CD4-positive, alpha-beta T cell treated with Interferon gamma for 1 hour (primary cell): ENCODE measurements at regions not wholly inside any gene's neighbourhood (a gene's known extent, or its start where the extent isn't known, plus 50 kb on each side); places are given as distances from the start of the nearest gene placed in this dataset.

ENCODE experiments used
- DNase-seq: peaks from one replicate; pipeline ENCODE4 v3.0.0-alpha.2; 2020

DNA sequence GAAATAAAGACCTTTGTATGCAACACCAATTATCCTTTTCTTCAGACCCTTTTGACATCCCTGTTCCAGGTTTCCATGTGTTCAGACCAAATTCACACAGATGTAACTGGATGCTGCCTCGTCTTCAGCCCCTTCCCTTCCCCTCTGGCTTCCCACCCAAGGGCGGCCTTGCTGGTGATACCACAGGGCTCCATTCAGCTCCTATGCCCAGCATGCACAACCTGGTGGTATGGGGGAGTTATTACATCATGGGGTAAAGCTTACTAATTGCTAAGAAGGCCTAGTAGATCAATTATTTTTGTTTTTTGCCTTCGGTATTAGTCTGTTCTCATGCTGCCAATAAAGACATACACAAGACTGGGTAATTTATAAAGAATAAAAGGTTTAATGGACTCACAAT lies 317.0 kb upstream of the CXXC4 start:
- no peak for DNase-seq

DNA sequence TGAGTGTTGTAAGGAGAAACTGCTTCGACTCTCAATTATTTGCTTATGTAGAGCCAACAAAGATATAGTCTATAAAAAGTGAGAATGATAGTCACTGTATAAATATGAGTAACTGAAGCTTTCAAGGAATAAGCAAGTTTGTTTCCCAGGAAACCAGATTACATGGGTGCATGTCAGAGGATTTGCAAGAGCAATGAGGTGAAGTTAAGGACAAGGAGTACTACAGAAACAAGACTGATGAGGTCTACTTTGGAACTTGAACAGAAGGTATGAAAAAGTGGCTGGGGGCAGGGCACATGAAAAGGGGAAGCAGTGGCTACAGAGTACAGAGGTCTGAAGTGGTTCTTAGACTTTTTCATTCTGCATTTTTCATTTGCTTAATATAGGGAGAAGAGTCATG lies 321.0 kb upstream of the CXXC4 start:
- DNase-seq, result no peak

- DNase-seq, result no peak
Measured at GRCh38 chr4:104818579-104818978, 323.9 kb upstream of the CXXC4 start.

- no peak for DNase-seq
Measured at GRCh38 chr4:104826171-104826570, 320.5 kb upstream of the TET2 start.

GRCh38 chr4:104829761-104830160 lies 316.9 kb upstream of the TET2 start:
- no peak for DNase-seq

GRCh38 chr4:104848597-104849225 lies 298.0 kb upstream of the TET2 start:
- no peak for DNase-seq

- DNase-seq, result no peak
Measured at GRCh38 chr4:104859601-104860237, 287.0 kb upstream of the TET2 start.

DNA sequence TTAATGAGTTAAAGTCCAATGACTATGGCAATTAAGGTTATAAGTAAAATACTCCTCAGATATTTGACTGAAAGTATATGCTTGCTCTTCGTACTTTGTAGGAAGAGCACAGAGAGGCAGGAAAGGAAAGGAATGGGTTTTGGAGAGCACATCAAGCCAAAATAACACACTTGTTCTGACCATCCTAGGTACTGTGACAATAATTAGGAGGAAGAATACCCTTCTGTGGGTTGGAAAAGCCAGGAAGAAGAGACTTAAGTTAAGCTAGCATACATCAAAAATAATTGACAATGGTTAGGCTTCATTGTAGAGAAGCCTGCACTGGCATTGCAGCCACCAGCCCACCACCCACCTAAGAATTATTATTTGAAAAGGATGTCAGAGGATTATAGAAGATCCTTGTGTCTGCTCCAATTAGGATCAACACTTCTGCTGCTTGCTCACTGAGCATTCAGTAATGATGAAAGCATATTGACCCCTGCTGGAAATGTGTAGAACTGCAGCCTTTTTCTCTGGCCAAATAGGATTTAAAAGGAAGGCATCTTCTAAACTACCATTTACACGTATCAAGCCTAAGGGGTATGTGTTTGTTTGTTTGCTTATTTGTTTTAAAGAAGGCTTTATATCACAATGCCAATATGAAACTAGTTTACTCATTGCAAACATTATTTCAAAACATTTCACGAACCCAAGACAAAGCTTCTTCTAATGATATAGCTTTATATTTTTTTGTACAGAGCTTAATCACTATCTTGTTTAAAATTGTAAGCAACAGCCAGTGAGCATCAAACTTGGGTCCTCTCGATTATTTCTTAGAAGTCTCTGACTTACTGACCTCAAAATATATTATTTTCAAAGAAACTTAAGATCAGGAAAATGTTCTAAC lies 286.2 kb upstream of the TET2 start:
- DNase-seq, result peak; percentile 4

DNA sequence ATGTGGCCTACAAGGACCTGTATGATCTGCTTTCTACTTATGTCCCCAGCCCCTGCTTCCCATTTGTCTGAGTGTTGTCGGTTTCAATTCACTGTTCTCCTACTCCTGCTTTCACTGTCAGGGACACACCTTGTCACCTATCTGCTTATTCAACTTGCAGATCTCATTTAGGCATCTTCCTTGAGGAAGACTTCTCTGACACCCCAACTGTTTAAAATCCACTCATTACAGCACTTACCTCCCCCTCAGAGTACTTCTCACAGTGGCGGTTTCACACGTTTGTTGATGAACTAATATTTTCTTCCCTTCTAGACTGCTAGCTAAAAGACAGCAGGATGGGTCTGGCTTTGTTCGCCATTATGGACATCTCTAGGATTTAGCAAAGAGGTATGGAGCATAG lies 279.9 kb upstream of the TET2 start:
- DNase-seq, result no peak

- no peak for DNase-seq
Measured at GRCh38 chr4:104868533-104868932, 278.1 kb upstream of the TET2 start.

- DNase-seq, result no peak
Measured at GRCh38 chr4:104868958-104869357, 277.7 kb upstream of the TET2 start.

- DNase-seq, result no peak
Measured at GRCh38 chr4:104869831-104870230, 276.8 kb upstream of the TET2 start.

DNA sequence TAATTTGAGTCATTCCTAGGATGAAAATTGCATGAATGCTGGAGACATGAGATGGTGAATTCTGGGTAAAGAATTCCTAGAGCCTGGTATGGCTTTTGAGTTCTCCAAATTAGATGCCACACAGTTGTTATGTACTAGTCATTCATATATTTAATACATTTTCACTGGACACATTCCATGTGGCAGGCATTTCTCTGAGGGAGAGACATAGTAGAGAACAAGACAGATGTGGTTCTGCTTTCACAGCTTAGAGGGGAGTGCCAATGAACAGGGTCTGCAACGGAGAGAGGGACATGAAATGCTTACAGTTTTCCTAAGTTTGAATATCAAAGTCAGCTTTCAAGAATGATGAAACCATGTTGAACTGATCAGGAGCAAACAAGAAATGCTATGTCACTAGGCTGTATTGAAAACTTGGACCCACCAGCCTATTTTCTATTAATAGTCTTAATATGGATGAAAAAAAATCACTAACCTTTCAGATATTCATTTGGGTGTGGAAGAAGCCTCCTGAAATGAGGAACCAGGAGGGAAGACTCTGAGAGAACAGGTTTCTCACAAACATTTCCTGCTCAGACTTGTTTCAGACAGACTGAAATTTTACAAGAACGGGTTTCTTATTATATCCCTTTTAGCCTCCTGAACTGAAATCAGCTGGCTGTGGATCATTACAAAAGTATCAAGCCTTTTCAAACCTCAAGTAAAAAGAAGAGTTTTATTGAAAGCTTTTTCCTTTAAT lies 276.0 kb upstream of the TET2 start:
- no peak for DNase-seq

- no peak for DNase-seq
Measured at GRCh38 chr4:104878936-104879335, 267.7 kb upstream of the TET2 start.

DNA sequence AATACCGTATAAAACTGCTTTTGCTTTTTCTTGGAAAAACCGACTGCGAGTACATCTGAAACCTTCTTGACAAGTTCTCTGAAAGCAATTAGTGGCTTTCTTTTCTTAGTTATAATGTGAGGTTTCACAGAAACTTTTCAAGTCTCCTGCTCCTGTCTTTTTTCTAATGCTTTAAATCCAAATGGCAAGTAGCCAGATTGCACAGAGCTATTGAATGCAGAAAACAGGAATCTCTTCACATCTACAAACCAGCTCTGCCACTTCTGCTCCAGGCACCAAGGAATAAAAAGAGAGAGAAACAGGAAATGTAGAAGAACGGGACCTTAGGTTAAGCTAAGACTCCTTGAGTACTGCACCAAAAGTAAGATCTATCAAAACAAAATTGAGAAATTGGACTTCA lies 267.3 kb upstream of the TET2 start:
- no peak for DNase-seq

DNA sequence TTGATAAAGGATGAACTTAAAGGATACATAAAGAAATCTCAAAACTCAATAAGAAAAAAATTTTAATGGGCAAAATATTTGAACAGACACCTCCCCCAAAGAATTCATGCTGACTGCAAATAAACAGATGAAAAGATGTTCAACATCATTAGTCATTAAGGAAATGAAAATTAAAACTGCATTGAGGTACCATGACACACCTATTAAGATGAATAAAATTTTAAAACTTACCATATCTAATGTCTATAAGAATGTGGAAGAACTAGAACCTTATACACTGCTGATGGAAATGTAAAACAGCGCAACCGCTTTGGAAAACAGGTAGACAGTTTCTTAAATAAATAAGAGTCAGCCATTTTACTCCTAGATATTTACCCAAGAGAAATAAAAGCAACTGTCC lies 266.8 kb upstream of the TET2 start:
- no peak for DNase-seq

GRCh38 chr4:104881136-104881886 lies 265.4 kb upstream of the TET2 start:
- no peak for DNase-seq

- DNase-seq, result no peak
Measured at GRCh38 chr4:104890598-104891275, 255.9 kb upstream of the TET2 start.

- no peak for DNase-seq
Measured at GRCh38 chr4:104896660-104897645, 249.7 kb upstream of the TET2 start.

DNA sequence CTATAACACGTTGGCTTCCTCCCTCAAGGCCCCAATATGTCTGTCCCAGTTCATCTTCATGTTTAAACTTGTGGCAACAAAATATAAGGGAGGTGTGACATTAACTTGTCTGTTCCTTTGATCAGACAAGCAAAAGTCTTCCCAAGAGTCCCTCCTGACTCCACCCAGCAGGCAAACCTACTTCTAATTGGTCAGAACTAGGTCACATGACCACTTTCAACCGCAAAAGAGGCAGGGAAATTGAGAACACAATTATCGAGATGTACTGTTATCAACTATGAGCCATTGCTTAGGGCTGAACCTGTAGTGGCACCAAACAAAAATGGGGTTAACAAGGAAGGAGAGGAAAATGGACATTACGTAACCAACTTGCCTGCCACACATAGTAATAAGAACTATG lies 246.8 kb upstream of the TET2 start:
- no peak for DNase-seq

DNA sequence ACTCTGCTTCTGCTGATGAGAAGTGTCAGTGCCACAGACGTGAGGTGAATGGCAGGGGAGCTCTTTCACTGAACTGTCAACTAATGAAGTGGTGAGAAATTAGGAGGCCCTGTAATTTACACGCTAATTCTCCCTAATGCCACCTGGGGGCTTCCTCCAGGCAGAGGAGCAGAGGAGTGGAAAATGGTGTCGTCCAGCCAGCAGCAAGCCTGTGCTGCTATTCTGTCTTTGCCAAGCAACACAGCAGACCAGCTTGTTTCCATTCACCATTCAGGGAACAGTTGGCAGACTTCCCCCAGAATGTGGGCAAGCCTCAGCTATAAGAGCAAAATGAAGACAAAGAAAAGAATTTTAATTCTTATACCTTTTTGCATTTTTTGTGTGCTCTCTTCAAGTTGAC lies 245.2 kb upstream of the TET2 start:
- DNase-seq, result no peak
